ENCODE measurements at regions not wholly inside any gene's neighbourhood (a gene's known extent, or its start where the extent isn't known, plus 50 kb on each side); places are given as distances from the start of the nearest gene placed in this dataset.

DNA sequence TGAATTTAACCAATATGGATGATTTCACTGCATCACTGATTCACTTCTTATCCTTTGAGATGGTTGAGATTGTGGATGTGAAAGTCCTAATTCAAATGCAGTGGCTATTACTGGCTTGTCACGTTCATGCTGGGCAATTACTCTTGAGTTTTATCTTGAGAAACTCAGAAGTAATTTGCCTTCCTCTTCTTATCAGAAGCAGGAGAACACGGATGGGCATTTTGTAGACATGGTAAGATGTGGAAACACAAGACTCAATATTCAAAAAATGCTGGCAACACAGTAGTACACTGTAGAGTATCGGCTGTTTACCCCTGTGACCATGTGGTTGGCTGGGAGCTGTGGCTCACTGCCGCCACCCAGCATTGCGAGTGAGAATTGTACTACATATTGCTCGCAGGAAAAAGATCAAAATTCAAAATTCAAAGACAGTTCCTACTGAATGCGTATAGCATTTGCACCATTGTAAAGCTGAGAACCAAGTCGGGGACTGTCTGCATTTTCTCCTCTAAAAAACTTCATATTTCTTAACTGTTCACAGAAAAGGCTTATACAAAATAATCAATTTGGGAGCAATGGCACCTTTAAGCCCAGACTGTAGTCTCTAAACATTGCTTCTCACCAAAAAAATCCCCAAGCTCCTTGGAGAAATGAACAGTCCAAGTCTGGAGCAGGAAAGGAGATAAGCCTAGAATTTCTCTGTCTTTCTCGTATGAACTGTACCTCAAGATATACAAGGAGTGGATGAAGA lies 61.9 kb upstream of the ELOVL5 start:
- no peak for TF ChIP-seq POLR2A (IDR thresholded peaks at IDR 0.05)
- TF ChIP-seq CTCF (IDR thresholded peaks at IDR 0.05): peak in 5 of 7 experiments; percentile 23 to 55 (median 37)
- no peak for TF ChIP-seq POLR2AphosphoS5 (IDR thresholded peaks at IDR 0.05)
